ENCODE measurements at regions not wholly inside any gene's neighbourhood (a gene's known extent, or its start where the extent isn't known, plus 50 kb on each side); places are given as distances from the start of the nearest gene placed in this dataset.

DNA sequence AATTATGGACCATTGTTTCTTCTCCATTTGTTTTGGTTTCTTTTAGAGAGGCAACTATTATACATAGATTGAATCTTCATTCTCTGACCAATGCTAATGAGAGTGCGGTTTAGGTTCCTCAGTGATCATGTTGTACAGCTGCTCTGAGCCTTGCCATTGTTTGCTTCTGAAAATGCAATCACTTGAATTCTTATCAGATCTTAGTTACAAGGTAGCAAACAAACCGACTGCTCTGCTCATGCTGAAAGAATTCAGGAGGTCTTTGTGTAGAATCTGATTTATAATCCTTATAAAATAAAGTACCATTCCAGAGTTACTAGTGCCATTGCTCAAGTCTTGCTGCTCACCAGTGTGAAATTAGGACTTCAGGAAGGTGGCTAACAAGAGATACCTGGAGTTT lies 569.1 kb upstream of the ID4 start:
- TF ChIP-seq, protein P1, sequence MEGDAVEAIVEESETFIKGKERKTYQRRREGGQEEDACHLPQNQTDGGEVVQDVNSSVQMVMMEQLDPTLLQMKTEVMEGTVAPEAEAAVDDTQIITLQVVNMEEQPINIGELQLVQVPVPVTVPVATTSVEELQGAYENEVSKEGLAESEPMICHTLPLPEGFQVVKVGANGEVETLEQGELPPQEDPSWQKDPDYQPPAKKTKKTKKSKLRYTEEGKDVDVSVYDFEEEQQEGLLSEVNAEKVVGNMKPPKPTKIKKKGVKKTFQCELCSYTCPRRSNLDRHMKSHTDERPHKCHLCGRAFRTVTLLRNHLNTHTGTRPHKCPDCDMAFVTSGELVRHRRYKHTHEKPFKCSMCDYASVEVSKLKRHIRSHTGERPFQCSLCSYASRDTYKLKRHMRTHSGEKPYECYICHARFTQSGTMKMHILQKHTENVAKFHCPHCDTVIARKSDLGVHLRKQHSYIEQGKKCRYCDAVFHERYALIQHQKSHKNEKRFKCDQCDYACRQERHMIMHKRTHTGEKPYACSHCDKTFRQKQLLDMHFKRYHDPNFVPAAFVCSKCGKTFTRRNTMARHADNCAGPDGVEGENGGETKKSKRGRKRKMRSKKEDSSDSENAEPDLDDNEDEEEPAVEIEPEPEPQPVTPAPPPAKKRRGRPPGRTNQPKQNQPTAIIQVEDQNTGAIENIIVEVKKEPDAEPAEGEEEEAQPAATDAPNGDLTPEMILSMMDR (IDR thresholded peaks at IDR 0.05; ENCODE audit: insufficient read depth, low read length, poor library complexity, severe bottlenecking): no peak
- TF ChIP-seq EZH2phosphoT487 (conservative IDR thresholded peaks at IDR 0.05; ENCODE audit: low read length): no peak
